SK-N-MC (cell line): ENCODE measurements at regions not wholly inside any gene's neighbourhood (a gene's known extent, or its start where the extent isn't known, plus 50 kb on each side); places are given as distances from the start of the nearest gene placed in this dataset.

Experiments
- DNase-seq: peaks from one replicate; pipeline ENCODE4 v3.0.0-alpha.2; 2011; ENCODE audit warnings: low read depth, low spot score
- H3K27ac ChIP-seq: fragments of 200-600 bp; sonication (generic); 2 replicates; pipeline ENCODE4 v1.5.1; 2016; ENCODE audit warnings: mixed run types
- H3K36me3 ChIP-seq: fragments of 200-600 bp; sonication (generic); 2 replicates; pipeline ENCODE4 v1.6.1; 2017; ENCODE audit warnings: antibody characterized with exemption, low read length, mixed read lengths; ENCODE audit not compliant: insufficient read depth
- H3K4me3 ChIP-seq: fragments of 200-600 bp; sonication (generic); 2 replicates; pipeline ENCODE4 v1.5.1; 2016
- H3K9ac ChIP-seq: fragments of 200-600 bp; sonication (generic); 2 replicates; pipeline ENCODE4 v1.8.0; 2017; ENCODE audit warnings: mixed run types, mixed read lengths; ENCODE audit not compliant: insufficient read length
- H3K9me3 ChIP-seq: fragments of 200-600 bp; sonication (generic); 2 replicates; pipeline ENCODE4 v1.6.1; 2017; ENCODE audit warnings: low read depth, mild to moderate bottlenecking, antibody characterized with exemption, low read length, moderate library complexity, mixed read lengths
- EZH2 ChIP-seq: fragments of 200-600 bp; sonication (generic); IDR thresholded peaks from one replicate; pipeline ENCODE4 v1.6.1; 2017; ENCODE audit warnings: antibody characterized with exemption
- FOXP2 ChIP-seq: optimal IDR thresholded peaks from 2 replicates; pipeline ENCODE3; 2011; ENCODE audit warnings: mild to moderate bottlenecking, moderate library complexity; ENCODE audit not compliant: insufficient read depth; ENCODE audit errors: extremely low read length, control extremely low read depth
- POLR2AphosphoS5 ChIP-seq: IDR thresholded peaks from 2 replicates; pipeline ENCODE4 v1.6.1; 2012; ENCODE audit warnings: mild to moderate bottlenecking, low read depth, low read length, borderline replicate concordance

DNA sequence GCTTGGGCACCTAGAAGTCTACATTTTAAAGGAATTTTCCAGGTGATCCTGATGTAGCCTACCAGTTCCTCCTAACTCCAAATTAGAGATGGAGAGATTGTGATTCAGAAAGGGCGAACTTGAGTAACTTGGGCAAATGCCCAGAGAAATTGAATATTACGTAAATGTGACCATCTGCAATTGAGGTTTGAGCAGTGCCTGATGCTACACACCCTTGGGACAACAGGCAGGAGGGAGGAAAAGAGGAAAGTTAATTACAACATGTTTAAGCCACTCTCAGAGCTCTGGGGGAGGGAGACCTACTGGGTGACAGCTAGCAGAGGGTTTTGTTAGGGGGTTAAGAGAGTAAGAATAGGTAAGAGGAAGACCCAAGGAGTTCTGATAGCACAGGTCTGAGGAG lies 208.9 kb downstream of the LPIN1 start:
- Histone ChIP-seq H3K27ac (no peak overlapping the region), H3K36me3 (no peaks in the 10 kb centered on the region), H3K4me3 (no peak overlapping the region), H3K9me3 (no peaks in the 10 kb centered on the region), H3K9ac (no peak overlapping the region)
- TF ChIP-seq FOXP2 (no peak), EZH2 (no peak), POLR2AphosphoS5 (no peak)
- DNase-seq: no peak

DNA sequence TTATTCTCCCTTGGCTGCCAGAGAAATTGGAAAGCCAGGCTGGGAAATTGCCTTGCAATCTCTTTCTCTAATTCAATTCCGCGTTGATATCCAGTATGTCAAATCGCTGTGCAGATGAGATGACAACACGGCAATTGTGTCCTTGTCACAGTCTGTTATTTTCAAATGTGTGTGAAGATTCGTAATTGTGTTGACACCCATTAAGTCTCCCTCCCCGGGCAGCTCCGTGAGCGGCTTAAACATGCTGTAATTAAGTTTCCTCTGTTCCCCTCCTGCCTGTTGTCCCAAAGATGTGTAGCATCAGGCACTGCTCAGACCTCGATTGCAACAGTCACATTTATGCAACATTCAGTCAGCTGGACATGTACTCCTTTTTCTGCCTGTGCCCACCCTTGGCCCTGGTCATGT lies 209.5 kb downstream of the LPIN1 start:
- DNase-seq: no peak
- no peak overlapping the region for H3K9ac ChIP-seq

GRCh38 chr2:11962707-11963328 lies 216.4 kb downstream of the LPIN1 start:
- H3K27ac ChIP-seq: no peak overlapping the region
- no peak for DNase-seq

More for the DNA sequence above, 209.5 kb downstream of the LPIN1 start:
- H3K27ac ChIP-seq: no peak overlapping the region
- TF ChIP-seq POLR2AphosphoS5: no peak
- no peak for TF ChIP-seq EZH2
- no peak for TF ChIP-seq FOXP2
- H3K9me3 ChIP-seq: no peaks in the 10 kb centered on the region
- no peaks in the 10 kb centered on the region for H3K36me3 ChIP-seq
- H3K4me3 ChIP-seq: no peak overlapping the region

GRCh38 chr2:11963966-11964365 lies 217.5 kb downstream of the LPIN1 start:
- Histone ChIP-seq H3K9ac (no peak overlapping the region), H3K27ac (no peak overlapping the region), H3K36me3 (no peaks in the 10 kb centered on the region), H3K9me3 (no peaks in the 10 kb centered on the region), H3K4me3 (no peak overlapping the region)
- DNase-seq: no peak
- TF ChIP-seq EZH2 (no peak), POLR2AphosphoS5 (no peak), FOXP2 (no peak)

More at GRCh38 chr2:11962707-11963328, 216.4 kb downstream of the LPIN1 start:
- H3K9ac ChIP-seq: no peak overlapping the region
- H3K4me3 ChIP-seq: no peak overlapping the region
- TF ChIP-seq POLR2AphosphoS5: no peak
- no peak for TF ChIP-seq EZH2
- TF ChIP-seq FOXP2: no peak
- no peaks in the 10 kb centered on the region for H3K36me3 ChIP-seq
- H3K9me3 ChIP-seq: no peaks in the 10 kb centered on the region

DNA sequence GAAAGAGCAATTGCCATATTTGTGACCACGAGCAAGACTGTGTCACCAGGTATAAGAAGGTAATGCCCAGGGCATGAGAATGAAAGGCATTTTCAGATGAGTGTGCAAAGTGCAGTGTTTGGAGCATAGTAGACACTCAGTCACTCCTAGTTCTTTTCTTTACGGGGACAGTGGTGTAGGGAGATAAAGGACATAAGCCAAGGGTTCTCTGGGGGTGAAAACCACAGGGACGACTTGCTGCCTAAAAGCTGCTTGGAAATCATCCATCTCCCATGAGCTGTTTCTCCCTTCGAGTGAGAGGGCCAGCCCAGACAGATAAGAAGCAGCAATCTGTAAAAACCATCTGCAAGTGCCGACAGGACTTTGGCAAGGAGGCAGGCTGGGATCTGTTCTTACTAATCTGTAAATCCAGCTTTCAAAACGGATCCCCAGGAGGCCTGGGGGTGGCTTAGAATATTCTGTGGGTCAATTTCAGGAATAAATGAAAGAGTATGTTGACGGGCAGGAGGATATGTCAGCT lies 221.6 kb downstream of the LPIN1 start:
- Histone ChIP-seq H3K9me3 (no peaks in the 10 kb centered on the region), H3K9ac (no peak overlapping the region), H3K4me3 (no peak overlapping the region), H3K36me3 (no peaks in the 10 kb centered on the region), H3K27ac (no peak overlapping the region)
- DNase-seq: no peak
- TF ChIP-seq FOXP2 (no peak), POLR2AphosphoS5 (no peak), EZH2 (no peak)

DNA sequence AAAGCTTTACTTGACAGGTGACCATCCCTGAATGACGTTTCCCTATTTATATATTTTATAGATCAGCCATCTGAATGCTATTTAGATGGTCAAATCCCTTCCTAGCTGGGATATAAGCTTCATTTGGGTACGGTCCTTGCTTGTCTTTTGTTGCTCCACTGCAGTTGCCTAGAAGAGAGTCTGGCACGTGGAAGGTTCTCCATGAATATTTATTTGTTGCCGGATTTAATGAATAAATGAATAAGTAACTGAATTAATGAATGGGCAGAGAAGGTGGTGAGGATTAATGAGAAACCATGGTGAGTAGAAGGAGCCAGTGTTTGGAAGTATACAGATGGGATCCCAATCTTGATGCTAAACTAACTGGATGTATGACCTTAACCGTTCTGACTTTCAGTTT lies 222.1 kb downstream of the LPIN1 start:
- Histone ChIP-seq H3K36me3 (no peaks in the 10 kb centered on the region), H3K9me3 (0 out of 2 replicates have a peak, but pooled peaks cover 5% of the 10 kb centered on the region), H3K9ac (no peak overlapping the region), H3K4me3 (no peak overlapping the region), H3K27ac (no peak overlapping the region)
- TF ChIP-seq EZH2: no peak
- no peak for TF ChIP-seq FOXP2
- TF ChIP-seq POLR2AphosphoS5: no peak
- DNase-seq: no peak

DNA sequence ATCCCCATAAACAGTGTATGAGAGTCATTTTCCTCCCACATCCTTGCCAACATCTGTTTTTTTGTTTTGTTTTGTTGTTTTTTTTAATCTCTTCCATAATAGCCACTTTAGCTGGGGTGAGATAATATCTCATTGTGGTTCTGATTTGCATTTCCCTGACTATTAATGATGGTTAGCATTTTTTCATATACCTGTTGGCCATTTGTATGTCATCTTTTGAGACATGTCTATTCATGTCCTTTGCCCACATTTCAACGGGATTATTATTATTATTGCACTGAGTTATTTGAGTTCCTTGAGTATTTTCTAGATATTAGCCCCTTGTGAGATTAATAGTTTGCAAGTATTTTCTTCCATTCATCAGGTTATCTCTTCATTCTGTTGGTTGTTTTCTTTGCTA lies 223.3 kb downstream of the LPIN1 start:
- DNase-seq: no peak
- TF ChIP-seq EZH2: no peak
- no peak for TF ChIP-seq FOXP2
- Histone ChIP-seq H3K9ac (no peak overlapping the region), H3K4me3 (no peak overlapping the region), H3K36me3 (no peaks in the 10 kb centered on the region), H3K27ac (no peak overlapping the region), H3K9me3 (0 out of 2 replicates have a peak, but pooled peaks cover 7% of the 10 kb centered on the region)

DNA sequence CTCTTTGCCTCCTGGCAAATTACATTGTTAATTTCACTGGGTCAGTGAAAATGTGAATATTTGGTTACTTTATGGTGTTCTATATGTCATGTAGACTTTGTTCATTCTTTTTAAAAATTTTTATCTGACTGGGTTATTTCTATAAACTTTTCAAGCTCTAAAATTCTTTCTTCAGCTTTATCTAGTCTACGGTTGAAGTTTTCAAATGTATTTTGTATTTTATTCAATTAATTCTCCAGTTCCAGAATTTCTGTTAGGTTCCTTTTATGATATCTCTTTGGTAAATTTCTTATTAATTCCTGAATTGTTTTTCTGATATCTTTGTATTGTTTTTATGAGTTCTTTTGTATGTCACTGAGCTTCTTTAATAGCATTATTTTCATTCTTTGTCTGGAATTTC lies 228.1 kb downstream of the LPIN1 start:
- DNase-seq: no peak
- Histone ChIP-seq H3K9me3 (0 out of 2 replicates have a peak, but pooled peaks cover 7% of the 10 kb centered on the region), H3K4me3 (no peak overlapping the region), H3K36me3 (no peaks in the 10 kb centered on the region), H3K27ac (no peak overlapping the region), H3K9ac (no peak overlapping the region)
- no peak for TF ChIP-seq POLR2AphosphoS5
- no peak for TF ChIP-seq EZH2
- TF ChIP-seq FOXP2: no peak

- DNase-seq: no peak
- no peaks in the 10 kb centered on the region for H3K36me3 ChIP-seq
- 0 out of 2 replicates have a peak, but pooled peaks cover 7% of the 10 kb centered on the region for H3K9me3 ChIP-seq
- H3K27ac ChIP-seq: no peak overlapping the region
- no peak overlapping the region for H3K4me3 ChIP-seq
- no peak overlapping the region for H3K9ac ChIP-seq
- no peak for TF ChIP-seq EZH2
Observed at GRCh38 chr2:11975373-11975772, 228.9 kb downstream of the LPIN1 start.
